ENCODE measurements at regions not wholly inside any gene's neighbourhood (a gene's known extent, or its start where the extent isn't known, plus 50 kb on each side); places are given as distances from the start of the nearest gene placed in this dataset.
"Not testable (repeated sequence)": the region's sequence is repeated elsewhere in the genome, so short reads cannot be mapped to it uniquely, and the experiment has no call there.

DNA sequence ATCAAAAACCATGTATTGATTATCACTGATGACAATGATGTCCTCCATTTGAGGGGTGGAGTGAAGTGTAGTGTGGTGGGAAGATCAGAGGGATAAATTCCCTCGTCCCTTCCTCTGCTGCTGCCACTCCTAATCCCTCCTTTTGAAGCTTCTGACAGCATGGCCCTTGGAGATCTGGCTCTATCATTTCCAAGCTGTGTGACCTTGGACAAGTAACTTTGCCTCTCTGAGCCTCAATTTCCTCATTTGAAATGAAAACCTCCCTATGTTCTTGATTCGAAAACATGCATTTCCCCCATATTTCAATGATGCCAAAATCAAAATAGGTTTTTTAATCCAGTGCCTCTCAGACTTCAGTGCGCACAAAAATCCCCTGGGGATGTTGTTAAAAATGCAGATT is 231.6 kb downstream of the RBM19 start:
- DNase-seq (ENCODE audit: low read depth), result no peak
- H3K4me3 ChIP-seq (ENCODE audit: low read depth, low read length), result no peak overlapping the region

DNA sequence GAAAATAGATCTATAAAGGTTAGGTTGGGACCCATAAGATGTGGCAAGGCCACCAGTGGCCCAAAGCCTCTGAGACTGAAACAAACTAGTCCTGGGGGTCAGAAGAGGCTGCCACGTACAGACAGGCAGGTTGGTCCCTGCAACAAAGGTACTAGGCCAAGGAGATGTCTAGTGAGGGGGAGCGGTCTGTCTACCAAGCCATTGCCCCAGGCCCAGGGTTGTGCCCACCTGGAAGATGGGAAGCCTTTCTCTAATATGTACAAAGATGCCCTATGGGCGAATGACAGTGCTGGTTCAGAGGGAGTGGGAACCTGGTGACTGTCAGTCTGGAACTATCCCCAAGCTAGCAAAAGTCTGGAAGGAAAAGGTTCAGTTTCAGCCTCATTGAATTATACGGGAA is 233.2 kb downstream of the RBM19 start:
- no peak overlapping the region for H3K4me3 ChIP-seq (ENCODE audit: low read depth, low read length)
- DNase-seq (ENCODE audit: low read depth), result no peak

DNA sequence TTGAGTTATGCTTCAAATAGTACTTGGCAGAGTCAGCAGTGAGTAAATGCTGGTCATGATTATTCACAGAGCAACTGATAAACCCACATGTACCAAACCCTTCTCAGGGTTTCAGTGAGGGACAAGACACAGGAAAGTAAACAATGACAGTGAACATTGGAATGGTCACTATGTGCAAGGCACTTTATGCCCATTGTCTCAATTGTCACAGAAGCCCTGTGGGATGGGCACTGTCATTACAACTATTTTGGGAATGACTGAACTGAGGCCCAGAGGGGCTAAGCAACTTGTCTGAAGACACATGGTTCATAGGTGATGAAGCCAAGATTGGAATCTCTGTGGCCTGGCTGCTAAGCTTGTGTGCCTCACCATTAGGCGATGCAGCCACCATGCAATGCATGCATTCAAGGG is 238.5 kb downstream of the RBM19 start:
- peak; percentile 8 for DNase-seq (ENCODE audit: low read depth)
- no peak overlapping the region for H3K4me3 ChIP-seq (ENCODE audit: low read depth, low read length)

DNA sequence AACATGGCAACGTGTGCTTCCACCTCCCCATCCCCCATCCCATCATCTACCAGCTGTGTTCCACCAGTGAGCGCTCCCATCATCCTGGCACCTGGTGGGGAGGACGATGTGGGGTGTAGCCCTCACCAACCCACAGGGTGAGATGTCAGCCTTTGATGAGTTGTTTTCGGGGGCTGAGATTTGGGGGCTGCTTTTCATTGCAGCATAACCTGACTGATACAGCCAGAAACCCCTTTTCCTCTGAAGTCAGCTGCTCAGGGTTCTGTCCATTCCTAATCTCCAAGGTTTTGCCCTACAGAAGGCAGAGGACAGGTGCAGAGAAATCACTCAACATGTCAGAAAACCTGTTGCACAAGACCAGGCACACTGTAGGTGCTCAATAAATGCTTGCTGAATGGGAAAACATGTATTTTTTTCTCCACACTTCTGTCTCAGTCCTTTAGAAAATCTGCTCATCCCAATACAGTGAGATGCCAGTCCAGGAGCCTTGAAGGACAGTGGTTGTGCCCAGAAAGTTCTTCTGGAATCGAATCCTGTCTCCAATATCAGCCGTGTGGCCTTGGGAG is 239.8 kb downstream of the RBM19 start:
- no peak overlapping the region for H3K4me3 ChIP-seq (ENCODE audit: low read depth, low read length)

DNA sequence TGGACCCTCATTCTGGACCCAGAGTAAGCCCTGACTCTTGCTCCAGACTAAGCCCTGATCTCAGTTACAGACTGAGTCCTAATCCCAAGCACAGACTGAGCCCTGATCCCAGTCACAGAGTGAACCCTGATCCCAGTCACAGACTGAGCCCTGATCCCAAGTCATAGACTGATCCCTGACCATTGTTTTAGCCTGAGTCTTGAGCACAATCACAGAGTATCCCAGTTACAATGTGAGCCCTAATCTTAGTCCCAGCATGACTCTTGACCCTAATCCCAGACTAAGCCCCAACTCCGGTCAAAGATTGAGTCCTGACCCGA is 240.6 kb downstream of the RBM19 start:
- DNase-seq (ENCODE audit: low read depth), result no peak
- no peak overlapping the region for H3K4me3 ChIP-seq (ENCODE audit: low read depth, low read length)

More for the DNA sequence above, 239.8 kb downstream of the RBM19 start:
- DNase-seq (ENCODE audit: low read depth), result no peak

GRCh38 chr12:113724794-113725556 is 241.2 kb downstream of the RBM19 start:
- no peak for DNase-seq (ENCODE audit: low read depth)
- no peak overlapping the region for H3K4me3 ChIP-seq (ENCODE audit: low read depth, low read length)

DNA sequence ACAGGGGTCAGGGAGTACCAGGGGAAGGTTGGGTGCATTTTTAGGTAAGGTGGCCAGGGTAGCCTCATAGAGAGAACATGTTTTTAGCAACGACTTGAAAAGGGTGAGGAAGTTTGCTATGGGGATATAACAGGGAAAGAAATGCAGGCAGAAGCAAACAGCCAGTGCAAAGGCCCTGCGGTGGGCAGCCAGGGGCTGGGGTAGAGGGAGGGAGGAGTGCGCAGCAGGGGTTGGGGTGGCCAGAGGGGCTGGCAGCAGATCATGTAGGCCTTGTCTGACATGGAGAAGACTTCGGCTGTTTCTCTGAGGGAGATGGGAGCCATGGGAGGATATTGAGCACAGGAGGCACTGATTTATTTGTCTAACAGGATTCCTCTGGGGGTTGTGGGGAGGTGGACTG is 242.5 kb downstream of the RBM19 start:
- DNase-seq (ENCODE audit: low read depth), result no peak

DNA sequence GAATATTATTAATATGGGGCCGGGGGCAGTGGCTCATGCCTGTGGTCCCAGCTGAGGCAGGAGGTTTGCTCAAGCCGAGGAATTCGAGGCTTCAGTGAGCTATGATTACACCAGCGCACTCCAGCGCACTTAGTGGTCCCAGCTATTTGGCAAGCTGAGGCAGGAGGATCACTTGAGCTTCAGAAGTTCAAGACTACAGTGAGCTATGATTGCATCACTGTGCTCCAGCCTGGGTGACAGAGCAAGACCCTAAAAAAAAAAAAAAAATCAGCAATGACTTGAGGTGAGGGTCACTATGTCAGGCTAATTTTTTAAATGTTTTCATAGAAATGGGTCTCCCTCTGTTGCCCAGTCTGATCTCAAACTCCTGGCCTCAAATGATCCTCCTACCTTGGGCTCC is 243.4 kb downstream of the RBM19 start:
- no peak overlapping the region for H3K4me3 ChIP-seq (ENCODE audit: low read depth, low read length)
- DNase-seq (ENCODE audit: low read depth), result no peak

More for the DNA sequence above, 242.5 kb downstream of the RBM19 start:
- H3K4me3 ChIP-seq (ENCODE audit: low read depth, low read length), result no peak overlapping the region

GRCh38 chr12:113720629-113721028 is 245.5 kb downstream of the RBM19 start:
- DNase-seq (ENCODE audit: low read depth), result no peak
- H3K4me3 ChIP-seq (ENCODE audit: low read depth, low read length), result no peak overlapping the region

- no peak overlapping the region for H3K4me3 ChIP-seq (ENCODE audit: low read depth, low read length)
- DNase-seq (ENCODE audit: low read depth), result no peak
Measured at GRCh38 chr12:113719911-113720591, 246.1 kb downstream of the RBM19 start.

GRCh38 chr12:113713156-113713555 is 241.5 kb upstream of the LHX5 start:
- DNase-seq (ENCODE audit: low read depth), result no peak
- H3K4me3 ChIP-seq (ENCODE audit: low read depth, low read length), result no peak overlapping the region

DNA sequence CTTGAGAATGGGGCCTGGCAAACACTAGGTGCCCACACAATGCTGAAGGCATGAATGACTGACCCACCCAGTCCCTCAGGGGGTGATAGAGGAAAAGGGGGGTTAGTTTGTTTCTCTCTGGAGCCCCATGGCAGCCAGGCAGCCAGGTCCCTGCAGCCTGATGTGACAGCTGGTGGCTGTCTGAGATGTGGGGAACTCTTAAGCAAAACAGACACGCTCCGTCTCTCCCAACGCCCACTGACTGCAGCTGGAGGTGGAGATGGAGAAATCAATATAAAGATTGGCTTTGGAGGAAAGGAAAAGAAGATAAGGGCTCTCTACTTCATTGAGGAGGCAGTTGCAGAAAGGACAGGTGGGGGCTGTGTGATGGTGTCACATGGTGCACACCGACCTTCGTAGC is 240.8 kb upstream of the LHX5 start:
- no peak overlapping the region for H3K4me3 ChIP-seq (ENCODE audit: low read depth, low read length)
- DNase-seq (ENCODE audit: low read depth), result no peak

DNA sequence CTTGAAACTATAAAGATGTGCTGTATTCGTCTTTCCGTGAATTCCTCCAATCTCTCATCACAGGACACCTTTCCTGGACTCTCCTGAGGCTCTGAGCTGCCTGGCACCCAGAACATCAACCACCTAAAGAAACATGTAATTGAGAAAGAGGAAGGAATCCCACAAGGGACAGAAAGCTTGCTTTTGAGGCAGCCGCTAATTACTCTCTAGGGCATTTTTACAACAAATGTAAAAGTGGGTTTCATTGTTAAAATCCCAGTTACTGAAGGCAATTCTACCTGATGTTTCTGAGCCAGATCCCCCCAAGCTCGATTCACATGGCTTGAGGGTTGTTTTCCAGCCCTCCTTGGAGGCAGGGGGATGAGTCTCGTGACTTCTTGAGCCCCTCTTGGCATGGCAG is 238.5 kb upstream of the LHX5 start:
- DNase-seq (ENCODE audit: low read depth), result no peak
- no peak overlapping the region for H3K4me3 ChIP-seq (ENCODE audit: low read depth, low read length)

- no peak overlapping the region for H3K4me3 ChIP-seq (ENCODE audit: low read depth, low read length)
- no peak for DNase-seq (ENCODE audit: low read depth)
Measured at GRCh38 chr12:113709456-113709855, 237.8 kb upstream of the LHX5 start.

DNA sequence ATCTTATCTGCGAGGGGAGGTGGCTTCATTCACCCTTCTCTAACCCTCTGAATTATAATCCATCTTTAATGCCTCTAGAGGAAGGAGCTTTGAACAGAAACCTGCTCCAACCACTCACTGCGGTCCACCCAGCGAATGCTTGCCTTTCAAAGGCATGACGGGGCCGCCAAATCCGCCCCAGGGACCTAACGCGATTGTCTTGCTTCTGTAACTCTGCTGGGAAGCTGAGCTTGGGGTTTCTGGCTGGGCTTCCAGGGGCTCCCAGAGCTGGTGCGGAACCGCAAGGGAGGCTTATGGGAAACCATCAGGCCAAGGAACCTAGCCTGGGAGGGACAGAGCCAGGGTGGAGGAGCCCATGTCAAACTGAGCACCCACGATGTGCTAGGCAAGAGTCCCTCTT is 231.2 kb upstream of the LHX5 start:
- DNase-seq (ENCODE audit: low read depth), result no peak
- no peak overlapping the region for H3K4me3 ChIP-seq (ENCODE audit: low read depth, low read length)

- no peak for DNase-seq (ENCODE audit: low read depth)
- H3K4me3 ChIP-seq (ENCODE audit: low read depth, low read length), result no peak overlapping the region
Measured at GRCh38 chr12:113702276-113702675, 230.6 kb upstream of the LHX5 start.

DNA sequence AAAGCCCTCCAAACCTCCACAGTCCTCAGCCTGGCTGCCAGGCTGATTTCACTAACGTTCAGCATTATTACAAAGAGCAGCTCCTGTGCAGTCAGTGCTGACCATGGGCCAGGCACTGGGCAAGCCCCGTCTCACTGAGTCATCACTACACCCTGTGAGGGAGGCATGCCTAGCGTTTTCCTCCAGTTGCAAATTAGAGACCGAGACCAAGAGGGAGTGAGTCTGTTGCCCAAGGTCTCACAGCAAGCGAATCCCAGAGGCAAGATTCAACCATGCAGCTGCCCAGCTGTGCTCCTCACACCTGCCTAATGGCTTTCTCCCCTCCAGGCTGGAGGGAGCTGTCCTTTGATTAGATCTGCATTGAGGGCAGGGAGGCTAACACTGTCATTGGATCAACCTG is 229.3 kb upstream of the LHX5 start:
- no peak overlapping the region for H3K4me3 ChIP-seq (ENCODE audit: low read depth, low read length)
- DNase-seq (ENCODE audit: low read depth), result peak; percentile 18

DNA sequence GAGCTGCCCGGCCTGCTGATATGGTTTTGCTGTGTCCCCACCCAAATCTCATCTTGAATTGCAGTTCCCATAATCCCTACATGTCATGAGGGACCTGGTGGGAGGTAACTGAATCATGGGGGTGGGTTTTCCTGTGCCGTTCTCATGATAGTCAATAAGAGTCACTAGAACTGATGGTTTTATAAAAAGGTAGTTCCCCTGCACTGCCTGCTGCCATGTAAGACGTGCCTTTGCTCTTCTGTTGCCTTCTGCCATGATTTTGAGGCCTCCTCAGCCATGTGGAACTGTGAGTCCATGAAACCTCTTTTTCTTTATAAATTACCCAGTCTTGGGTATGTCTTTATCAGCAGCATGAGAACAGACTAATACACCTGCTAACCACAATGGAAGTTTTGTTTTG is 228.3 kb upstream of the LHX5 start:
- H3K4me3 ChIP-seq (ENCODE audit: low read depth, low read length); DNase-seq (ENCODE audit: low read depth): not testable (repeated sequence)

- no peak for DNase-seq (ENCODE audit: low read depth)
- H3K4me3 ChIP-seq (ENCODE audit: low read depth, low read length), result no peak overlapping the region
Measured at GRCh38 chr12:113698510-113698858, 226.8 kb upstream of the LHX5 start.

- DNase-seq (ENCODE audit: low read depth), result no peak
- H3K4me3 ChIP-seq (ENCODE audit: low read depth, low read length), result no peak overlapping the region
Measured at GRCh38 chr12:113697651-113698509, 226.2 kb upstream of the LHX5 start.

Data from skeletal muscle cell (primary cell).